MCF 10A (cell line): ENCODE measurements at regions not wholly inside any gene's neighbourhood (a gene's known extent, or its start where the extent isn't known, plus 50 kb on each side); places are given as distances from the start of the nearest gene placed in this dataset.

Experiments
- BruUV-seq: library from RNA; stranded (reverse); fragments of 400-500 nt; replicated peaks from 2 replicates; lab custom pipeline; 2021; lab: Mats Ljungman, UMichigan
- CTCF ChIA-PET: fragments of 300-600 bp; sonication (Branson Sonifier 250); formaldehyde crosslinking; extraction: SDS; loops from one replicate; lab custom pipeline; 2021; ENCODE audit warnings: antibody characterized with exemption, inconsistent platforms; lab: Yijun Ruan, JAX
- POLR2A ChIA-PET: fragments of 300-600, 350-650 bp; sonication (Branson Sonifier 250); formaldehyde crosslinking; extraction: SDS; loops from one replicate; lab custom pipeline; 2020; ENCODE audit warnings: antibody characterized with exemption, inconsistent platforms; lab: Yijun Ruan, JAX
- DNase-seq: peaks from one replicate; pipeline ENCODE4 v3.0.0-alpha.2; 2018; ENCODE audit not compliant: unreplicated experiment
- H3K27ac Mint-ChIP-seq: one replicate; pipeline ENCODE4 v1.8.0; 2022; ENCODE audit warnings: mild to moderate bottlenecking, low read depth, mixed read lengths; ENCODE audit not compliant: unreplicated experiment
- H3K27me3 Mint-ChIP-seq: one replicate; pipeline ENCODE4 v1.8.0; 2022; ENCODE audit warnings: mixed read lengths; ENCODE audit not compliant: insufficient read depth, unreplicated experiment
- H3K36me3 Mint-ChIP-seq: one replicate; pipeline ENCODE4 v1.8.0; 2022; ENCODE audit warnings: mild to moderate bottlenecking, moderate library complexity, mixed read lengths; ENCODE audit not compliant: insufficient read depth, unreplicated experiment
- H3K4me1 Mint-ChIP-seq: one replicate; pipeline ENCODE4 v1.8.0; 2022; ENCODE audit warnings: mixed read lengths; ENCODE audit not compliant: insufficient read depth, unreplicated experiment
- H3K4me3 Mint-ChIP-seq: one replicate; pipeline ENCODE4 v1.8.0; 2022; ENCODE audit warnings: mild to moderate bottlenecking, moderate library complexity, mixed read lengths; ENCODE audit not compliant: unreplicated experiment
- H3K9me3 Mint-ChIP-seq: one replicate; pipeline ENCODE4 v1.8.0; 2022; ENCODE audit warnings: mixed read lengths; ENCODE audit not compliant: unreplicated experiment
- CTCF ChIP-seq: fragments of 200-600 bp; IDR thresholded peaks from one replicate; pipeline ENCODE4 v1.8.0; 2022; ENCODE audit warnings: antibody characterized with exemption, mild to moderate bottlenecking; ENCODE audit not compliant: unreplicated experiment
- intact Hi-C: fragments of 100-400 bp; cut with micrococcal nuclease; formaldehyde crosslinking; loops from 2 replicates; pipeline ENCODE4 v1.14.1; 2022

- peak overlapping the region; percentile 49 for H3K27ac Mint-ChIP-seq
- ChIA-PET CTCF (interaction anchor here (0.6 to 3.0 kb wide), 65 partner anchors 9 to 1706 kb away, joined by 3 to 27 read pairs (median 4); no protein-coding TSS in a partner anchor), POLR2A (interaction anchor here (0.9 to 2.3 kb wide), 10 partner anchors 8 to 957 kb away, joined by 3 to 9 read pairs (median 3); no protein-coding TSS in a partner anchor)
- peaks cover 23% of the 10 kb centered on the region for H3K27me3 Mint-ChIP-seq
- H3K9me3 Mint-ChIP-seq: no peaks in the 10 kb centered on the region
- peak overlapping the region; percentile 73 for H3K4me3 Mint-ChIP-seq
- H3K36me3 Mint-ChIP-seq: no peaks in the 10 kb centered on the region
- BruUV-seq: no TSS peak
- intact Hi-C loops: loop anchor here (1.0 kb wide), 6 partner anchors 422 to 1286 kb away; no protein-coding TSS in a partner anchor
- DNase-seq: peak; percentile 84
- peak; percentile 95 for TF ChIP-seq CTCF
- H3K4me1 Mint-ChIP-seq: peaks cover 16% of the 10 kb centered on the region
Observed at GRCh38 chr11:16613512-16614381, 124.7 kb upstream of the C11orf58 start.

GRCh38 chr11:16613262-16613511, 125.3 kb upstream of the C11orf58 start:
- Mint-ChIP-seq H3K27ac (peak overlapping the region; percentile 49), H3K36me3 (no peaks in the 10 kb centered on the region), H3K27me3 (peaks cover 23% of the 10 kb centered on the region), H3K4me1 (peaks cover 16% of the 10 kb centered on the region), H3K9me3 (no peaks in the 10 kb centered on the region), H3K4me3 (peak overlapping the region; percentile 73)
- BruUV-seq: no TSS peak
- no peak for TF ChIP-seq CTCF
- ChIA-PET POLR2A (interaction anchor here (0.7 to 2.3 kb wide), 6 partner anchors 102 to 830 kb away, joined by 3 to 5 read pairs (median 3); no protein-coding TSS in a partner anchor), CTCF (interaction anchor here (0.7 to 3.0 kb wide), 33 partner anchors 12 to 1288 kb away, joined by 3 to 27 read pairs (median 4); no protein-coding TSS in a partner anchor)
- no peak for DNase-seq
- intact Hi-C loops: loop anchor here (1.0 kb wide), 6 partner anchors 422 to 1286 kb away; no protein-coding TSS in a partner anchor

GRCh38 chr11:16612566-16613261, 125.7 kb upstream of the C11orf58 start:
- intact Hi-C loops: loop anchor here (1.0 kb wide), 6 partner anchors 421 to 1285 kb away; no protein-coding TSS in a partner anchor
- H3K27me3 Mint-ChIP-seq: peaks cover 23% of the 10 kb centered on the region
- CTCF ChIA-PET: interaction anchor here (0.6 to 3.0 kb wide), 23 partner anchors 17 to 1401 kb away, joined by 3 to 25 read pairs (median 4); no protein-coding TSS in a partner anchor
- POLR2A ChIA-PET: interaction anchor here (0.5 to 2.3 kb wide), 6 partner anchors 101 to 829 kb away, joined by 3 to 5 read pairs (median 3); no protein-coding TSS in a partner anchor
- DNase-seq: peak; percentile 8
- no TSS peak for BruUV-seq
- no peak for TF ChIP-seq CTCF
- H3K9me3 Mint-ChIP-seq: no peaks in the 10 kb centered on the region
- H3K27ac Mint-ChIP-seq: peak overlapping the region; percentile 49
- H3K4me3 Mint-ChIP-seq: peak overlapping the region; percentile 73
- H3K4me1 Mint-ChIP-seq: peaks cover 16% of the 10 kb centered on the region
- no peaks in the 10 kb centered on the region for H3K36me3 Mint-ChIP-seq
